ENCODE measurements at regions not wholly inside any gene's neighbourhood (a gene's known extent, or its start where the extent isn't known, plus 50 kb on each side); places are given as distances from the start of the nearest gene placed in this dataset.
A peak's percentile ranks its signal among the peaks of the same experiment; 100 is the strongest.

DNA sequence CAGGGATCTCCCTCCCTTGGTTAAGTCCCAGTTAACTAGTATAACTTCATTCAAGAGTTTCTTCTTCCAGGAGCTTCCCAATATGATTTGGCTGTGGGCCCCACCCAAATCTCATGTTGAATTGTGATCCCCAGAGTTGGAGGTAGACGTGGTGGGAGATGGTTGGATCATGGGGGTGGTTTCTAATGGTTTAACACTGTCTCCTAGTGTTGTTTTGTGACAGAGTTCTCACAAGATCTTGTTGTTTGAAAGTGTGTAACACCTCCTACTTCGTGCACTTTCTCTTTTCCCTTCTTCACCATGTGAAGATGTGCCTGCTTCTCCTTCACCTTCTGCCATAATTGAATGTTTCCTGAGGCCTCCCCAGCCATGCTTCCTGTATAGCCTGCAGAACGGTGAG, 251.8 kb upstream of the FGGY start:
- DNase-seq (ENCODE audit: extremely low read depth, low read depth) = no peak

DNA sequence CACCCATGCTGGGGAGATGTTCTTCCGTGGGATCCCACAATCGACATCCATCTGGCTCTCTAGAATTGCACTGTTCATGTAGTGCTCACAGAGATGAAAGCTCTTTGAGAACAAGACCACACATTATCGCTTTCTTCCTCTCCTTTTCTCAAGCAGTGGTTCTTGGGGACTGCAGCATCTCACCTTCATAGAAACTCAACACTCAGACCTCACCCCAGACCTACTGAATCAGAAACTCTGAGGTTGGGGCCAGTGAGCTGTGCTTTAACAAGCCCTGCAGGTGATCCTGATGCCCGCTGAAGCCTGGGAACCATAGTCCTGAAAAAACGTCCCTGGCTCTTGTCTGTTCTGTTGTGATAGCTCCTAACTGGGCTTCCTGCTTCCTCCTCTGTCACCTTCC, 251.3 kb upstream of the FGGY start:
- no peak for DNase-seq (ENCODE audit: extremely low read depth, low read depth)

DNA sequence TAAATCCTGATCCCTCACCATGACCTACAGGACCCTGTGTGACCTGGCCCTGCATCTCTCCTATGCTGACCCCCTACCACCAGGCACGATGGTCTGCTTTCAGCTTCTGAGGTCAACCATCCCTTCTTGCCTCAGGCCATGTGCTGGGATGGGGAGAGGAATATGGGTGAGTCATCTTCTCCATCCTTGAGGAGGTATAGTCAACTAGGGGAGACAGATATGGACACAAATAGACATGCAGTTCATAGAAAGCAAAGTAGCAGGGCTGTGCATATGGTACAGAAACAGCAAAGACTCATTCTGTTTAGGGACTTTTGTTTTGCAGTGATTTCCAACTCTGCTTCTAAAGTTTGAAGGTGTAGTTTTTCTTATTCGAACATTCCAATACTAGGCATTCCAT, 250.8 kb upstream of the FGGY start:
- no peak for DNase-seq (ENCODE audit: extremely low read depth, low read depth)

DNA sequence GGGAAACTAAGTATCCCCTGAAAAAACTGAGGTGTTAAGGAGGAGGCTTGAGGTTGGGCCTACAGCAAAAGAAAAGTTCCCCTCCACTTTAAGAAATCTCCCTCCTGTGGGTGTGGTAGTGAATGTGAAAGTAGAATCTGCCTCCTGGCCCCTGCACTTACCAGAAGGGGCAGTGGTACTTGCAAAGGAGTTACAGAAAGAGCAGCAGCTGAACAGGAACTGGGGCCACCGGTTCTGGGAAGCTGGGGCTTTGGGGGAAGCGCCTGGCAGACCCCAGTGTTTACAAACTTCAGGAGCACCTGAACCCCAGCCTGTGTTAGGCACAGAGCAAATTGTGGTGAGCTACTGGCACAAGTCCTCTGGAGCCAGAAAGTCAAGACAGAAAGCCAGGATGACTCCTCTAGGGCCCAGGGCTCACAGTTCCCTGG, 250.2 kb upstream of the FGGY start:
- no peak for DNase-seq (ENCODE audit: extremely low read depth, low read depth)

DNA sequence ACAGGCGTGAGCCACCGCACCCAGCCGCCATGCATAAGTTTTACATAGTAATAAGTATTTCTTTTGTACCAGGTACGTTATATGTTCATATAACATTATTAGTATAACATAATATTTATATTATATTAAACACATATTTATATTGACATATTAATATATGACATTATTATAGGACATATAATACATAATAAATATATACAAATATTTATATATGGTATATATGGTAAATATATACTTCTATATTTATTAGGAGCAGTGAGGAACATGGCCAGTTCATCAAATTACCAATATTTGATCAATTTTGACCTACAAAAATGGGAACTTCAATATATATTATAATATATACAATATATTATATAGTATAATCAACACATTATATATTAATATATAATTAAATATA, 245.9 kb upstream of the FGGY start:
- DNase-seq (ENCODE audit: extremely low read depth, low read depth) = no peak

DNA sequence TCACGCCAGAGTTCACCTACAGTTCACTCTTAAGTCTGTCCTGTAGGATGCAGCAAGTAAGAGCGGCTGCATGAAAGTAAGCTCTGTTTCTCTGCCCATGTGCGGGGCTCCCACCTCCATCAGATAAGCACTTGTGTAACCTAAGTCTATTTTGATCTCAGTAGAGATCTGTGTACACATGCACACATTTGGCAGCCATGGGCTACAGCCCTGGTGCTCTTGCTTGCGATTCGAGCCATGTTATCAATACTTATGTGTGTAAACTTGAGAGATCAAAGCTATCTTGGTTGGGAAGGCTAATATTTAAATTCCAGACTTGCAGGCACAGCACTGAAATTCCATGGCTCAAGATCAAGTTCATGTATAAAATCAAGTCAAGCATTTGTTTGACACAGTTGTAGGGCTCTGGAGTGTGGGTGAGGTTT, 244.7 kb upstream of the FGGY start:
- DNase-seq (ENCODE audit: extremely low read depth, low read depth) = no peak

DNA sequence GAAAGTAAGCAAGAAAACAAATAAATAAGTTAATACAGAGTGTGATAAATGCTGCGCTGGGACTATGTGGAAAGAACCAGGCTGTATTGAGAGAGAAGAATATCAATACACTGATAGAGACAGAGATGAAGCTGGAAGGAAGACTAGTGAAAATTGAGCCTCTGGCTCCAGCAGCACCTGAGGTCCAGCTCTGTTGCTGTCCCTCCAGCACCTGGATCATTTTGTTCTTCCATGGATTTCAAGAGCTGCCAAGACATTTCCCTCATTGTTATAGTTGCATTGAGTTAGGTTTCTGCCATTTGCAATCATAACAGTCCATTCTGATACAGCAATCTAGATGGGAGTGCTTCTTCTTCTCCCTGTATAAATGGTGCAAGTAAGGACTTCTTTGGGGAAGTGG, 242.7 kb upstream of the FGGY start:
- no peak for DNase-seq (ENCODE audit: extremely low read depth, low read depth)

DNA sequence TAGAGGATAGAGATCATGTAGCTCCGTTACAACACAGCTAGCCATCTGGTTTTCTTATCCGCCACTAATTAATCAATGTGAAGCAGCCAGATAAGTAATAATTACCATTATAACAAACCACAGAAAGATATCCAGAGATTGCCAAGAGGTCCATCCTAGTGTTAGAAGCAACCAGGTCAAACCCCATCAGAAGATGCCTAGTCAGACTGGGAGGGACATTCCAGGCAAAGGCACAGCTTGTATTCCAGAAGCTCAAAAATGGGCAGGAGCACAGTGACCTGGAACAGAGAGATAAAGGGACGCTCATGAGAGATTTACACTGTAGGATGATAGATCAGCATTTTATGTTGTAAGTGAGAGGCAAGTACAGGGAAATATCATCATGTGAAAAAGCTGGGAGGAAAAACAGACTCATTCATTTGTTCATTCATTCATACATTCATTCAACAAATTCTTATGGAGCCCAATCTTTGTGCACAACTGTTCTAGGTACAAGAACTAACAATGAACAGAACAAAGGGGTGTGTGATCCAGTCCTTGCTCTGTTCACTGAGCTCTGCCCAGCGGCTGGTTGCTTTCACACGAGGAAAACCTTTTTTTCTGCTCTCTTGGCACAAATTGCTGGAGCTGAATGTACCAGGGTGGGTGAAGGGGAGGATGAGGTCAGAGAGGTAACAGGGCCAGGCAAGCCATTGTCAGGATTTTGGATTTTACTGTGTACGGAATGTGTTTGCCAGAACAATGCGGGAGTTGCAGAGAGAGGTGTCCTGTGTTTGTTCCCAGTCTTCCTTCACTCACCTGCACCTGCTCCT, 240.8 kb upstream of the FGGY start:
- DNase-seq (ENCODE audit: extremely low read depth, low read depth) = no peak

DNA sequence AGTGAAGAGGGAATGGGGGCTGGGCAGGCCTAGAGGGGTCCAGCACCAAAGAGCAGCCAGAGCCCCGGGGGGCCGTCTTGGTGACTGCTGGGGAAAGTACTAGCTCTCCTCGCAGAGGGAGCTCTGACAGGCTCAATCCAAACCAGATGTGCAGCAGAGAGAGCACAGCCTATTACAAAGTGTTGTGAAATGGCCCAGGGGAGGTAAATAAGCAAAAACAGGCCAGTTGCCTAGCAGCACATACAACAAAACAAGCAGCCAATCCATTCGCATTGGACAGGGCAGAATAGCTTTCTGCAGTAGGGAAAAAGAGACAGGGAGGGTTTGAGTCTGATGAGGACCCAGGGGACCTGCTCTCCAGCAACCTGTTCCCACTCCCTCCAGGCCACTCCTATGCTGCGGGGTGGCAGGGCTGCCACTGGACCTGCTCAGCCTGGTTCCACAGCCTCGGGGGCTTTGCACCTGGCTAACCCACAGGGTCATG, 239.6 kb upstream of the FGGY start:
- no peak for DNase-seq (ENCODE audit: extremely low read depth, low read depth)

DNA sequence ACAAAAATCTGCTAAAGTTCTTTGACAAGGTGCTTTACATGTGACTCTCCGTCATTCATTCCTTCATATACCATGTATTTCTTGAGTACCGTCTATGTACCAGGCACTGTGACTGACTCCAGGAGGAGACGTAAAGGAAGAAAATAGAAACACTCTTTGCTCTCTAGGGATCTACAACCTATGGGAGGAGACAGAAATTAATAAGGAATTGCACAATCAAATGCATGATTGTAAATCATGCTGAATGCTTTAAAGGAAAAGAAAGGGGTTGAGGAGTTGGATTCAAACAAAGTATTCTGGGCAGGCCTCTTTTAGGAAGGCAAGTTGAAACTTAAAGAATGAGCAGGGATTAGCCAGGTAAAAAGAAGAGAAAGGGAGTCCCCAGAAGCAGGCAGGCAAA, 239.1 kb upstream of the FGGY start:
- no peak for DNase-seq (ENCODE audit: extremely low read depth, low read depth)

DNA sequence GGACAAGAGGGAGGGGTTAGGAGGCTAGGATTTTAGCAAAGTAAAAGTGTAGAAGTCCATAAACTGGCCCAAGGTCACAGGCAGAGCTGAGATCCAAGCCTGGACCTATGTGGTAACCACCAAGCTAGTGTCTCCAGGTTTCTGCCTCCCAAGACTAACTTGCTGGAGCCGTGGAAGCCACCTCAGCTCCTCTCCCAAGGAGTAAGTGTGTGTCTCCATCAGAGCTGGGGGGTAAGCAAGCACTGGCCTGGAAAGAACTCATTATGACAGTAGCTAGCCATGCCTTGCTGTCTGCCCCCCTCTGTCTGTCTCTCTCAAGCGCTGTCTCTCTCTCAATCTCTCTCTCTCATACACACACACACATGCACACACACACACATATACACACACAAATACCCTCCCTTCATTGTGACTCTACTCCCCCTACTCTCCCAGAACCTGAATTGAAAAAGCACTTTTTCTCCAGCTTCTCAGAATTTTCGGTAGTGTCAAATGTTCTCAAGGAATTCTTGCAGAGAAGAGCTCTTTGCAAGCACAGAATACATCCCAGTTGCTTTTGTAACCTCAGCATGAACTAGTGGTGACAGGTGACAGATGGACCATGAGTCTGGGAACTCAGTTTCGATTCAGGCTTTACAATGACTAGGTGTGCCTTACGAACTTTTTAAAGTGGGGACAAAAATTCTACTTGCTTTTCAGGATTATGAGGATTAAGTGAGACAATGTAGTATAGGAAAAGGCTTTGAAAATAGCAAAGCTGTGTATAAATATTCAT, 238.0 kb upstream of the FGGY start:
- no peak for DNase-seq (ENCODE audit: extremely low read depth, low read depth)

DNA sequence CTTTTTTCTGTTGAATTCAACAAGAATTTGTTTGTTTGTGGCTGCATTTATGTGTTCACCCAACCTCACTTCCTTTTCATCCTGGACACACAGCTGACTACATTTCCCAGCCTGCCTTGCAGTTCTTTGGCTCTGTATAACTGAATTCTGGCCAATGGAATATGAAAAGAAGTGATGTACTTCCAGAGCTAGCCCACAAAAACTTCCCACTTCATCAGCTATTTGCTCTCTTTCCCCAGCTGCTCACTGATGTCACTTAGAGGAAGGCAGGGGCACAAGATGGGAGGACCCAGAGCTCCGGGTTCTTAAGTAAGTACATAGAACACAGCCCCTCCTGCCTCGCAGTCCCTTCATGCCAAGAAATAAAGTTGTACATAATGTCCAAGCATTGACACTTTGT, 235.0 kb upstream of the FGGY start:
- DNase-seq (ENCODE audit: extremely low read depth, low read depth) = peak; percentile 6

DNA sequence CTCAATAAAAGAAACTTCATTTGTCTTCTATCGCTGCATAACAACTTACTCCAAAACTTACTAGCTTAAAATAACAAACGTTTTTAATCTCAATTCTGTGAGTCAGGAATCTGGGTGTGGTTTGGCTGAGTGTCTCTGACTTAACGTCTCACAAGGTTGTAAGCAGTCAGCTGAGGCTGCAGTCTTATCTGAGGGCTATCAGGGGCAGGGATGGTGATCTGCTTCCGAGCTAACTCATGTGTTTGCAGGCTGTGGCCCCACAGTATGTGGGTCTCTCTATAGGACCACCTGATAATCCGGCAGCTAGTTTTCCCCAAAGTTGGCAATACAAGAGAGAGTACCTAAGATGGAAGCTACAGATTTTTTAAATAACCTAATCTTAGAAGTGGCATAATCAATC, 234.2 kb upstream of the FGGY start:
- no peak for DNase-seq (ENCODE audit: extremely low read depth, low read depth)

DNA sequence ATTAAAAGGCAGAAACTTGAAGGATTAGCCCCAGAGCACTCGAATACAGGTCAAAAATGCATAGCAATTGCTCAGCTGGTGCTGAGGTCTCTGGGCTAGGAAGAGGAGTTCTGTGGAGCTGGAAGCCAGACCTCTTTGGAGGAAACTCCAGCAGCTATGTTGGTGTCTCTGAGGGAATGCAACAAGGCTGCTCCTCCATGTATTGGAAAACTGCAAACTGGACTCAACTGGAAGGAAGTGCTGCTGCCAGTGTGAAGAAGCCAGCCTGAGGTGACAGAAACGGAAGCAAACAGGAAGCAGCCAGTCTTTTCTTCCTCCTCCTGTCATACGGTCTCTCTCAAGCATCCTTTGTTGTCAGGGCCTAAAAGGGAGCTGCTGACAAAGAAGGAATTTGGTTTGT, 233.4 kb upstream of the FGGY start:
- no peak for DNase-seq (ENCODE audit: extremely low read depth, low read depth)

DNA sequence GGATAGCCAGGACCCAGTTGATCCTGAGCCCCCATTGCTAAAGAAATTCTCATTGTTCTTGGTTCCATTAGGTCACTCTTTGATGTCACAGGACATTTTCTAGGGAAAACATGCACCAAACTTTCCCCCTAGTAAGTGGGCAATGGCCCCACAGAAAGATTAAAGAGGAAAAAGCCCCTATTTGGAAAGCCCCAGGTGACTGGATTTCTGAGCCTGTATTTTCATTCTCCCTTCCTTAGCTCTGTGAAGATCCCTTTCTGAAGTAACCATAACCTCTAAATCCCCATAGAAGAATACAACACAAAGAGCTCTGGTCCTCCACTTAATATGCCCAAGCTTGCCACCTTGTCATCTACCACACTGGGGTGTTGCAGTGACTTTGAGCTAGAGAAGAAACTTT, 232.3 kb upstream of the FGGY start:
- DNase-seq (ENCODE audit: extremely low read depth, low read depth) = no peak

DNA sequence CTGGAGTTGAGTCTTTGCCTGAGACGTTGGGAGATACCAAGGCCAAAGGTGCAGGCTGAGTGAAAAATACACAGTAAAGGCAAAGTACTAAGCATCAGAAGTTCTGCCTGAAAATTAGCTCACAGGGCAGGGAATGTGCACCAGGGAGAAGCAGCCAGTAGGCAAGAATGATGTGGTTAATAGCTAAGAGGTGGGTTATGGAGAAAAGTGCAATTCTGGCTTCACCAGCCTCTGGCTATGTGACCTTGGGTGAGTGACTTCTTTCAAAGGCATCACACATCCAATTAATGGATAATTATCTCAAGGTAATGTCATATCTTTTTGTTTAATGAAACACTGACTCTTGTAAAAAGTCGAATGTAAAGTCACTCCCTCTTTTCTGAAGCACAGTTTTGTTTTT, 230.7 kb upstream of the FGGY start:
- DNase-seq (ENCODE audit: extremely low read depth, low read depth) = no peak

DNA sequence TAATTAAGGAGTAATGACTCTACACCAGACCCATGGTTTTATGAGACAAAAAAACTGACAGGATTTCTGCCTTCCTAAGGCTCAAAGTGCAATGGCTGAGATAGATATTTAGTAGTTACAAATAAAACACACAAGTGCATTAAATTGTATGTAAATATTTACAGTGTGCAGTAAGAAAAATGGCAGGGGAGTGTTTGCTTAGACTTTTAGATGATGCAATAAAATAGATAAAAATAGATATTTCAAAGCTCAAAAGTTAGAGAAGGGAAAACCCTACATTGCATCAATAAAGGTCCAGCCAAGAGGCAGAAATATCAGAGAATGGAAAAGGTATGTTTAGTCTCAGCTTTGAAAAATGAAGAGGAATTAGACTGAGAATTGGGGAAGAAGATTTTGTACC, 226.3 kb upstream of the FGGY start:
- no peak for DNase-seq (ENCODE audit: extremely low read depth, low read depth)

DNA sequence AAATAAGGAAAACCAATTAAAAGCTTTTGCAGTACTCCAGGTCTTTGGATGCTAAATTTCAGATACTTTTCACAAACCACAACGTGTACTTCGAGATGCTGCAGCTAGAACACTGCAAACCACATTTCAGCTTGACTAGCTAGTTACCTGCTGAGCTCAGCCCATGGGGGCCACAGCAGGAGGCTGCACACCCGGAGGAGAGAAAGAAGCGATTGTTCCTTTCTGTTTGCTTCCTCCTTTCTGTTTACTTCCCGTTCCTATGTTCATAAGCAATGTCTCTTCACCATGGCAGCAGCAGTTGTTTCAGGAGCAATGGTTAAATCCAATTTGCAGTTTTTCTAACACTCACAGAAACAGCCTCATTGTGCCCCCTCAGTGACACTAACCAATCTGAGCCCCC, 225.6 kb upstream of the FGGY start:
- DNase-seq (ENCODE audit: extremely low read depth, low read depth) = no peak

DNA sequence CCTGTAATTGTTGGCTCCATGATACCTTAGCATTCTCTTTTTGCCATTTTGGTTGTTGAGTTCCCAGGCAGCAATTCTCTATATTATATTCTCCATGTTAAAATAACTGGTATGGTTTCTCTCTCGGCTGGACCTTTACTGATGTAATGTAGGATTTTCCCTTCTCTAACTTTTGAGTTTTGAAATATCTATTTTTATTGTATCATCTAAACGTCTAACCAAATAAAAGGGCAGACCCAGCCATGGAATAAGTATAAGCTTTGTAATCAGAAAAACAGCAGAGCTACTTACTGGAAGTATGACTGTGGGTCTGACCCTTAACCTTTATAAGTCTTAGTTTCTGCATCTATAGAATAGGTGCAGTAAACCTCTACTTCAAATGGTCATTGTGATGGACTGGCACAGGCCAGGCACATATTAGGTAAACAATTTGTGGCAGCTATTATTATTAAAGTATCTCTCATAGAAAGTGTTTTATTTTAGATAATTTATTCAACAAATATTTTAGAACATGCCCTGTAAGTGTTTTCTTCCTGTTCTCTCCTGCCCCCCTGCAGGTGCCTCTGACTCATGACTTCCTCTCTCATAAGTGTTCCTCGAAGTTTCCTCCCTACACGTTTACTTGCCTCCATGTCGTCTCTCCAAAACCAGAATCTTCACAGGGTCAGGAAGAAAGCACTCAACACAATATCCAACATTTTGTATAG, 224.9 kb upstream of the FGGY start:
- DNase-seq (ENCODE audit: extremely low read depth, low read depth) = no peak

DNA sequence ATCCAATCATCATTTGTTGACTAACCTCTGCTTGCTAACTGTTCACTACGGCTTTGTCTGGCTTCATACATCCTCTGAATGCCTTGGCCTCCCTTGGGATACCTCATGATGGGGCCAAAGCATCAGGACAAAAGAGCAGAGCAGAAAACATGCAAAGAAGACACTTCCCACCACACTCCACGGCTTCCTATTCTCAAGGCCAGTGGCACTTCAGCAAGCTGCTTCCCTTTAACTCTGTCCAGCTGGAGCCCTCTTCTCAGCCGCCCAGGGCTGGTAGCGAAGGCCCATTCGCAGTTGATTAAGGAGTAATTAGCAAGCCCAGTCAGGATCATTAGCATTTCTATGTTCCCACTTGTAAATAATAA, 224.3 kb upstream of the FGGY start:
- DNase-seq (ENCODE audit: extremely low read depth, low read depth) = no peak

DNA sequence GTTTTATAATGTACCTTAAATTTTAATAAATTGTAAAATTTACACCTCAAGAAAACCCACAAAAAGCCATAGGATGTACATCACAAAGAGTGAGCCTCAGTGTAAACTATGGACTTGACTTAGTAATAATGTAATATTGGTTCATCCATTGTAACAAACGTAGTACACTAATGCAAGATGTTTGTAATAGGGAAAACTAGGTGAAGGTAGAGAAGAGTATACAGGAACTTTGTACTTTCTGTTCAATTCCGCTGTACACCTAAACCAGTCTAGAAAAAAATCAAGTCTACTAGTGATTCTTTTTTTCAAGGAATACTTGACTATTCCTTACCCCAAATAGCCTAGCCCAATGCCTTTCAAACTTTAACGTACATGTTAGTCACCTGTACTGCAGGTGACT, 222.3 kb upstream of the FGGY start:
- no peak for DNase-seq (ENCODE audit: extremely low read depth, low read depth)

DNA sequence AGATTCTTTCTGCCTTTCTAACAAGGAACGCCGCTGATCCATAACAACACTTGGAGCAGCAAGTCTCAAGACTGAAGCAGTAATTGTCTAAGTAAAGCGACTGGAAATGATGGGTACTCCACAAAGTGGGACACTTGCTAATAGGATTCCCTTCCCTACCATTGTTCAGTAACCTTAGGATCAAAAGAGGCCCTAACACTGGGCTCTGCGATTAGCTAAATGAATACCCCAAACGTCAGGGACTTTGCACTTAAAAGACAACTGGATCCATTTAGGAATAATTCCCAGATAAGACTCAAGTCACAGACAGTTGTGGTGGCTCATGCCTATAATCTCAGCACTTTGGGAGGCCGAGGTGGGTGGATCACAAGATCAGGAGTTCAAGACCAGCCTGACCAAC, 221.9 kb upstream of the FGGY start:
- no peak for DNase-seq (ENCODE audit: extremely low read depth, low read depth)

Measured in NCI-H460 (cell line).